HG03354 (cell line): ENCODE measurements at regions not wholly inside any gene's neighbourhood (a gene's known extent, or its start where the extent isn't known, plus 50 kb on each side); places are given as distances from the start of the nearest gene placed in this dataset.
"Not testable (repeated sequence)": the region's sequence is repeated elsewhere in the genome, so short reads cannot be mapped to it uniquely, and the experiment has no call there.

Experiments used
- ATAC-seq: cut with Tn5 transposase; IDR thresholded peaks from one replicate; pipeline ENCODE4 v1.9.1; 2021; ENCODE audit warnings: mild to moderate bottlenecking; ENCODE audit not compliant: unreplicated experiment, poor library complexity, severe bottlenecking

DNA sequence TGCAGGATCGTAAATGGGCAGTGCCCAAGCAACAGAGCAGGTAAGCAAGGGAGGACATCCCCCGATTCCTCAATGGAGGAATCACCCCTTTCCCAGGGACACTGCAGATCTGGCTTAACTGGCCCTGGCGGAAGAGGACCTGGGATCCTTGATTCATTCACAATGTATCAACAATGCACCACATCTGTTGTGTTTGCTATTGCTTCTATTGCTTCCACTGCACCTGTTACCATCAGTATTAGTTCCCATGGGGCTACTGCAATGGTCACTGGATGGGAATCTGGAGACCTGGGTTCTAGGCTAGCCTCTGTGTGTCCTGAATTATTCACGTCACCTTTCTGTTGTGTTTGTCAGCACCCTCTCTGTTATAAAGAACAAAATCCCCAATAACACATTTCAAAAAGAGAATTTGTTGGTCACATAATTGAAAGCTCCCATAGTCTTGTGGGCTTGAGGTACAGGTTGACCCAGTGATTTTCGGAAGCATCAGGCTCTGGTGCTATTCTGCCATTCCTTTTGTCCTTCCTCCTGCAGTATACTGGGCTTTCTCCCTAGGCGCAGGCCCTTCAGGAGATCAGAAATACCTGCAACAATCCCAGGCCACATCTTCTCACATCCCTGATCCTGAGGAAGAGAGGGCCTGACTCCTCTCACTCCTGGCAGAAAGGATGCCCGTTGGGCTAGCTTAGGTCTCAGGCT lies 193.5 kb upstream of the GLI2 start:
- no peak for ATAC-seq

DNA sequence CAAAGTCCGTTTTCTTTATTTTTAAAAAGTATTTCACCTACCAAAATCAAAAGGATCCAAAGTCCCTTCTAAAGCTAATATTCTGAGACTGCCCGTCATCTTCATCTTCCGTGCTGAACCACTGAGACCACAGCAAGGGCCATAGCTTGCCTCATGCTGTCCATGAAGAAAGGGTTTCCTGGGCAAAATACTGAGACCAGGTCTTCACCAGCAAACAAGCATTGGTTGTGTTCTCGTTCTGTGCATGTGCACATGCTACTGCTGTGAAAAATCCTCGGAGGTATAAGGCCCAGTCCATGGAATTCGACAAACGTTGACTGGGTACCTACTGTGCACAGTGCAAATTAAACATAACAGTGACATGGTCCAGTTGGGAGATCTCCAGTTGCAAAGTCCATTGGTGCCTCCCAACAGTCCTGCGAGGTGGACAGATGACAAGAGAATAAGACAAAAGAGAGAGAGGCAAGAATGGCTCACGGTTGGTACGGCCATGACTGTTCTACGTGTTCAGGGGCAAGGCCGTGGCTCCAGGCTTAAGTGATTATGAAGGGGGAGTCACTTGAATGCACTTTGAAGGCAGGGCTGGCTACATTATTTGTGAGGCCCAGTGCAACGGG lies 192.6 kb upstream of the GLI2 start:
- no peak for ATAC-seq

DNA sequence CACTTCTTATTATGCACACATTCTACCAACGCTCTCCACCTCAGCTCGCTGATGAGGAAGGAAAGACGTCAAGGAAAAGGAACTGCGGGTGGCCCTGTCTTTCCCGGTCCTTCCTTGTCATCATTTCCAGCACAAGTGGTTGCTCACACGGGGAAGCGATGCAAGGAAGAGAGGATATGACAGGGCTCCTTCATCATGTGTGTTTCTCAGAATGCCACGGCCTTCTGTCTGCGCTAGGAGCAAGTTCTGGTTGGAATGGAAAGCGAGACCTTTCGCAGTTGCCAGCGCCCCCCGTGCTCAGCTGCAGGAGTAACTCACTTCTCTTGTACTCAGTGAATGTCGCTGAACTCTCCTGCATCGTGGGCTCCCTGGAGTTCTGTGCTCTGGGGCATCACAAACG lies 191.8 kb upstream of the GLI2 start:
- no peak for ATAC-seq

DNA sequence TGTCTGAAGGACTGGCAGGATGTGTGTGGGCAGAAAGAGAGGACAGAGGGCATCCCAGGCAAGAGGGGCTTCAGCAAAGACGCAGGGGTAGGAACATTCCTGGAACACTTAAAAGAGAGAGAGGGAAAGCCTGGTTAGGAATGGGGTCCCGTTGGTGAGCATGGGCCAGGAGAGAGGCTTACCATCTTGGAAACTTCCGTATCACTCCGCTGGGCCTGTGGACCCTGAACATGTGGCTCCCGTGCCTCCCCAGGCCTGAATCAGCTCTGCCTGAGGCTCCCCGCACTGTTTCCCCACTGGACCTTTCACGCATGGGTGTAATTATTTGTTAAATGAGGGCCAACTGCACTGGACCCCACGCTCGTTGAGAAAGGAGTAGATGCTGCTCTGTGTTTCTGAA lies 191.1 kb upstream of the GLI2 start:
- ATAC-seq = no peak

DNA sequence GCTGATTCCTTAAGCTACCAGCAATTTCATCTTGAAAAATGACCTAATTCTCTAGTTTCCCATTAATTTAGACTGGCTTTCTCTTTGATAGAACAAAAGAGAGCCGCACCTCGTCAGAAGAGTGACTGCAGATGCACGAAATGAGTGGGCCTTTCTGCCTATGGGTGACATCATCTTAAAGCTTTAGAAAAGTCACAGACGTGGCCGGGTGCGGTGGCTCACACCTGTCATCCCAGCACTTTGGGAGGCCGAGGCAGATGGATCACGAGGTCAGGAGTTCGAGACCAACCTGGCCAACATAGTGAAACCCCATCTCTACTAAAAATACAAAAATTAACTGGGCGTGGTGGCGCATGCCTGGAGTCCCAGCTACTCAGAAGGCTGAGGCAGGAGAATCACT lies 190.7 kb upstream of the GLI2 start:
- ATAC-seq = not testable (repeated sequence)

DNA sequence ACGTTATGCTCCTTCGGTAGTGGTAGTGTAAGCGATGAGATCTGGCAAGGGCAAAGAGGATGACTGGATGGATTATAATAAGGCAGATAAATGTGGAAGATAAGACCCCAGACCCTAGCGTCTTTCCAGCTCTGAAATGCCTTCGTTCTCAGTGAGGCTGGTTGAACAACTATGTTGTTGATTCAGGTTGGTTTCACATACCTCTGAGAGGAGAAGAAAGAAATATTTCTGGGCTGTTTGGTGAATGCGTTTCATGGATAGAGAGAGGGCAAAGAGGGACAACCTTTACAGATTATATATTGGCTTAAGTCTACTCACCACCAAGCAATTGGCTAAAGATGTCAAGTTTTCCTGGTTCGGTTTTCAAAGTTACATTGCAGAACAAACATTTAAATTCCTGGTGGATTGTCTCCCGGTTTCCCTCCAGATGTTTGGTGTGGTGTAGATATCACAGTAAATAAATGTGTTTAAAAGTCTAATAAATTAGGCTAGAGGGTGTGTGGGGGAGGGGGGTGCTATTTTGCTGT lies 190.1 kb upstream of the GLI2 start:
- ATAC-seq = no peak

DNA sequence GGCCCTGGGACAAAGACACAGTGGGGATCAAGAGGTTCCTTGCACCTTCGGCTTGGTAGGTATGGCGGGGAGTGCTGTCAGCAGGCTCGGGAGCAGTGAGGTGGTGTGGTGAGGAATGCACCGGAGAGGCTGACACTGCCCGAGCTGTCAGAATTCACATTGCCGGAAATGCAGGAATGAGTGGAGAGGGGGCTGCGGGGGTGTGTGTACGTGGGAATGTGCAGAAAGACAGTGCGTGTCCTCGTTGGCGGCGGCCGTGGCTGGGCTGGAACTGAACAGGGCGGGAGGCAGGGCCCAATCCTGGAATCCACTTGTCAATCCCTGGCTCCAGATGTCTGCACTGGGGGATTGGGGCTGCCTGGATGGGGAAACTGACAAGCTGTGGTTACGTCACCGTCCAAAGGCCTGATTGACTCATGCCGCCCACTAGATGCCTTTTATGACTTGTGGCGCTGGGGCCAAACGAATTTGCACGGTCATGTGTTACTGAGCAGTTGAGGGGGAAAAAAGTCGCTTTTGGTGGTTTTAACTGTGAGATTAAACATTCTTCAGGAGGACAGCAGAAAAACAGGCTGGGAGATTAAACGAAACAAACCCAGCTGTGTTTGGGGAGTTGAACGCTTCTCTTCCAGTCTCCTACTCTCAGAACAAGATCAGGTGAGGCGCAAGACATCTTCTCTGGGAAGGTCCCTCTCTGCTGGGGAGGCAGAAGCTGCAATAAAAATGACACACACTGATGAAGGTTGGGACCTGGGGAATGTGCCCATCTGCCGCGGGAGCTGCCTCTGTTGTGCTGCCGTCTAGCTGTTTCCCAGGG lies 189.4 kb upstream of the GLI2 start:
- ATAC-seq = no peak

DNA sequence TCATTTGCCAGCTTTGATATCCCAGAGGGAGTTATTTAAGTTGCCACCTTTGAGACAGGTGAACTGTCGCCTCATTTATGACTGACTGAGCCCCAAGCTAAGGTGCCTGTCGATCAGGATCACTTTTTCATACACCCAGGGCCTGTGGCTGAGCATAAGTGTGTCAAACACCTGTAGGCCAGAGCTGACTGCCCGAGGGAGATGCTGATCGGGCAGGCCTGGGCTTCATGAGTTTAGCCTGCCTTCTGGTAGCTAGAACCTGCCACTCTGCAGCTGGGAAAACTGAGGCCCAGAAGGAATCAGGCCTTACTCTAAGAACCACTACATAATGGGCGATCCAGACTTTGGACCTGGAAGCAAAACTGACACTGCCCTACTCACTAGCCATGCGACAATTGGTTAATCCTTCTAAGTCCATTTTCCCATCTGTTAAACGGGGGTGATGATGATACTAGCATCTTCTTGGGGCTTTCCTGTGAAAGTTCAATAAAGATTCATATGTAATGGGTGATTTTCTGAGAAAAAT lies 188.7 kb upstream of the GLI2 start:
- ATAC-seq = no peak

DNA sequence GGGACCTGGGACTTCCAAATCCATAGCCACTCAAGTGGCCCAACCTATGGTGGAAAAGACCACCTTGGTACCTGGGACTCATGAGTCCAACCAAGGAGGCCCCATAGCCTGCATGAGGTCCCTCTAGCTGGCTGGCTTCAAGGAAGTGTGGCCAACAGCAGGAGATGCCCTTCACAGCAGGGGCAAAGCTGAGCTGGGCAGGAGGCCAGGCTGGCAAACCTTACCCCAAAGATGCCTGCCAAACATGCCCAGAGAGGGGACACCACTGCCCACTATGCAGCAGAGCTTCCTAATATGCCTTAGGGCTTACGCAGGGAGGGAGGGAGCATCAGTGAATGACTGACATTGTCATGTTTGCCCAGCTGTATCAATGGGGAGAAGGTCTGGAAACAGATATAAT lies 188.0 kb upstream of the GLI2 start:
- ATAC-seq = no peak

DNA sequence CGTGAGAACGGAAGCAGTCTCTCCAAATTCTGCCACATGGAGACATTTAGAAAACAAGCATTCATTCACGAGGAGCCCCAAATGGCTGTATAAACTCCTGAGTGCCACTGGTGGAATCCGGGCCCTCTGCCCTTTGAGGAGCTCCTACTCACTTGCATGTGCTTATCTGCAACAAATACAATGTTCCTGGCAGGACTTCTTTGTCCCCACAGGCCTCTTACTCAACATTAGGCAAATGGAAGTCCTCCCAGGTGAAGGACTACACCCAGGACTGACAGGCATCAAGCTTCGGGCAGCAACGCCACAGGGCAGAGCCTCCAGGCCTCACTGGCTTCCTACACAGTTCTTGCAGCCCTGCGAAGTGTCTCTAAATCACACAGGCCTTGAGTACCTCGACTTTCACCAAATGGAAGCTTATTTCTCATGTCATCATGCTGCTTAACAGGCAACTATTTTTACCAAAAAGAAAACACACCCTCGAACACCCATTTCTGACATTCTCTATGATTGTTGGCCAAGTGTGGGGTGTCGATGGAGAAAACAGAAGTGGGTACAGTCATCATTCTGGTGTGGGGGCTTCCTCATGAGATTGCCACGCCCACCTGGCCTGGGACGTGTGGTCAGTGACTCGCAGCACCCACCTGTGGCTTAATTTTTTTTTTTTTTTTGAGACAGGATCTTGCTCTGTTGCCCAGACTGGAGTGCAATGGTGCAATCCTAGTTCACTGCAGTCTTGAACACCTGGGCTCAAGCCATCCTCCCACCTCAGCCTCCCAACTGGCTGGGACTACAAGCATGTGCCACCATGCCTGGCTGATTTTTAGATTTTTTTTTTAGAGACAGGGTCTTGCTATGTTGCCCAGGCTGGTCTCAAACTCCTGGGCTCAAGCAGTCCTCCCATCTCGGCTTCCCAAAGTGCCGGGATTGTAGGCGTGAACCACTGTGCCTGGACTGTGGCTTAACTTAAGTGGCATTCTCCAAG lies 186.8 kb upstream of the GLI2 start:
- no peak for ATAC-seq

DNA sequence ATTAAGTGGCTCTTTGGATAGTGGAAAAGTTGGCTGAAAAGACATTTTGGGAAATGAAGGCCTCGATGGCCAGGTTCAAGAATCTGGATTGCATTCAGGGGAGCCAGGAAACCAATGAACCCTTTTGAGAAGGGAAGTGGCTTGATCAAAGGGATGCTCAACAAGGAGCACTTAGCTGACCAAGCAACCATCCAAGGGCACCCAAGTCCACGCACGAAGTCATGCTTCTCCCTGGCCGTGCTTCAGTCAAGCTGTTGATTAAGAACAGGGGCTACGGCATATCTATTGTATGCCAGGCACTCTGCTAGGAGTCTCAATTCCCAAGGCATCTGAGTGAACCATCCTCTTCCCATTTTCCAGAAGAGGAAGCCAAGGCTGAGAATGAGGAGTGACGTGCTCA lies 185.8 kb upstream of the GLI2 start:
- ATAC-seq = no peak

DNA sequence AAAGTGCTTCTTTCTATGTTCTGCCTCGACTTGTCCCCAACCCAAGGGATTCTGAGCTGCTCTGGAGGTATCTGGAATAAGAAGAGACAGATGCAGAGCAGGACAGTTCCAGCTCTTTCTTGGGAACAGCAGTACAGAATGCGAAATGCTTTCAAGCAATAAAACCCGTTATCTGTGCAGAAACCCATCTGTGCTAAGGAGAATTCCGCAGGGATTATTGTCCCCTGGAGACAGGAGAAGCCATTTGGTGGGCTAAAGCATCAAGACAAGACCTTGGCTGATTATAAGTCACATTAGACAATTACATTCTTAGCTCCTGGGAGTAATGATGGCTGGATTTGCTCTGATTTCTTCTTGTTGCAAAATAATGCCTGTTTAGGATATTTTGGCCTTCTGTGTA lies 185.4 kb upstream of the GLI2 start:
- no peak for ATAC-seq

DNA sequence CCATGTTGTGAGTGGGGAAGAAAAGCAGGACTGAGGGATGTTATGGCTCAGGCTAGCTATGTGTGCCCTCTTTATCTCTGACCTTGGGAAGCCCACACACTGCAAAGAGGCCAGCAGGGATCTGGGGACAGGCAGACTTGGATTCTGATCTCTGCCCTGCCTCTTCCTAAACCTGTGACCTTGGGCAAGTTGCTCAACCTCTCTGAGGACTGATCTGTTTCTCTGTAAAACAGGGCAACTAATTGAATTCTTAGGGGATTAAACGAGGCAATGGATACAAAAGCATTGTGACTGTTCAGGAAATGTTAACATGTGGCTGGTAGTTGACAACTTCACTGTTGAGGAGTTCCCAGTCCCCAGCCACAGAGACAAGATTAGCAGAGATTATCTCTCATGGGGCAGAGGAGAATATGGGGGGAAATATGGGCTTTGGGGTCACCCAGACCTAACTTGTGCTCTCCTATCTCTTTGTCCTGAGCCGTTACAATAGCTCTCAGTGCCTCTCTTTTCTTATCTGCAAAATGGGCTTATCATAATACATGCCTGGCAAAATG lies 184.7 kb upstream of the GLI2 start:
- no peak for ATAC-seq

DNA sequence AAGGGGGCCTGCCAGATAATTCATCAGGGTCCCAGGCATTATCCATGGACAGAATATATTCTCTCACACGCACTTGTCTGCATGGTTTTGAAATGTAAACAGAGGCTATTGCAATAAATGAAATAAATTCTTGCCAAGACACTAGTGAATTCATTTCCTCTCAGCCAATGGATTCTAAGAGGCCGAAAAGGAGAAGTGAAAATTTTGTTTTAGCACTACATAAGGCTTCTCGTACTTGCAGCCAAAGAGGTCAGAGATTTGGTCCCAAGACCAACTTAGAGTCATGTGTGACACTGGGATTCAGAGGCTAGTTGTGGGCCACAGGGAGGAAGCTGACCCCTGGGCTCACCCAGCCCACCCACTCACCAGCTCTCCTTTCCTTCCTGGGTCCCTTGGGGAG lies 184.1 kb upstream of the GLI2 start:
- no peak for ATAC-seq

DNA sequence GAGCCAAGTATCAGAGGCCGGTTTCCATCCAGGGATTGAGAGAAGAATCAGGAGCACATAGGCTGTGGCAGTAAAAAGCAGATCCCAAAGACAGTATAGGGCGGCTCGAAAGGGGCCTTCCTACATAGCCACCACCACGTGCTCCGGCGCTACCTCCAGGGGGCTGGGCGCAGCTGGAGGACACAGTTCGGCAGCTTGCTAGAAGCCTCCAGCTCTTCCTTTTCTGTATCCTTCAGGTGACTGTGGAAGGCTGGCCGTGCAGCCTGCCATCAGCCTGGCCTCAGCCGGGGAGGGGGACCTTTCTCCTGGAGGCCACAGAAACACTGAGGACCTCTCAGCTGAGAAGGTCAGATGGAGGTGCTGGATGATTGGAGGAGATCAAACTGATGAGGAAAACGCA lies 183.6 kb upstream of the GLI2 start:
- no peak for ATAC-seq

DNA sequence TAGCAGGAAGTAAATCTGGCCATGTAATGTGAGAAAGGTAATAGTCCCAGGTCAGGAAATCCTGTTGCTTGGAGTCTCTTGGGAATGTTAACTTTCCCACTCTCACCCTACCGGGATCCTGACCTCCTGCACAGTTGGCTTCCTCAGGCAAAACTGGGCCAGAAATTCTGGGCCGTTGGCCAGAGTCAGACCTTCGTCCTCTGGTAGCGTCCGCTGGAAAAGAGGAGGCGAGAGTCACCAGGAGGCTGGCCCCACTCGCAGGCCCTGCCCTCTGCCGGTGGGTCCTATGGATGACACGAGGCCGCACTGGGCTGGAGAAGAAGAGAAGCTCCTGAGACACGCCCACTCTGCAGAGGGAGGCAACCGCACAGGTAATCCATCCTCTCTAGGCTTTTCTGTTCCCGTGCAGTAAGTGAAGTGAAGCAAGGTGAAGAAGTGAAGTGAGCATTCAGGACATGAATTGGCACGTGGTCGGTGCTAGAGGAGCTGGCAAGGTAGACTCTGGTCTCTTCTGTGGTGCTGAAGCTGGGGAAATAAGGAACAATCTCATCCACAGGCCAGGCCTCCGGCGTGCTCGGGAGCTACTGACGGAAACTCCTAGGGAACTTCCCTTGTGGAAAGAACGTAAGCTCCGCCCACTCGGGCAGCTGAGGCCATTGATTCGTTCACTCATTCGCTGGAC lies 182.7 kb upstream of the GLI2 start:
- peak; percentile 83 for ATAC-seq

DNA sequence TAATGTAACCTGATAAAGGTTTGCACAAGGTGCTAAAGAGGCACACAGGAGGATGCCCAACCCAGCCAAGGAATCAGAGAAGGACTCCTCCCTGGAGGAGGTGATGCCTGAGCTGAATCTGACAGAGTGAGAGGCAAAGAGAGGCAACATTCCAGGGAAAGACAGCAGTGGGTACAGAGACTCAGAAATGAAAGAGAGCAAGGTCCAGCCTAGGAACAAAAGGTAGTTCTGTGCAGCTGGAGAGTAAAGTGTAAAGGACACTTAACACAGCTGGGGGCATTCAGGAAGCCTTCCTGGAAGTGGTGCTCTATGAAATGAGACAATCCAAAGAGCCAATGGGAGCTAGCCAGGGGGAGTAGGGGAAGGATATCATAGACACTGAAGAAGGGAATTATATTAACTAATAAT lies 181.0 kb upstream of the GLI2 start:
- ATAC-seq = no peak

DNA sequence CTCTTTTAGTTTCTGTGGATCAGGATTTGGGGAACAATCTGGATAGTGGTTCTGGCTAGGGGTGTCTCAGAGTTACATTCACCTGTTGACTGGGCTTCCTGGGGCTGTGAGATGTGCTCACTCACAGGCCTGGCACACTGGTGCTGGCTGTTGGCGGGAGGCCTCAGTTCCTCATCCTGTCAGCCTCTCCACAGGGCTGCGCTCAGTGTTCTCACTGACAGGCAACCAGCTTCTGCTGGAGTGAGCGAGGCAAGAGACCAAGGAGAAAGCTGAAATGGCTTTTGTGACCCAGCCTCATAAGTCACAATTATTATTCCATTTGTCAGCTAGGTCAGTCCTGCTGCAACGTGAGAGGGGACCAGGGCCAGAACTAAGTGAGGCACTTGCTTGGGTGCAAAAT lies 180.6 kb upstream of the GLI2 start:
- no peak for ATAC-seq

DNA sequence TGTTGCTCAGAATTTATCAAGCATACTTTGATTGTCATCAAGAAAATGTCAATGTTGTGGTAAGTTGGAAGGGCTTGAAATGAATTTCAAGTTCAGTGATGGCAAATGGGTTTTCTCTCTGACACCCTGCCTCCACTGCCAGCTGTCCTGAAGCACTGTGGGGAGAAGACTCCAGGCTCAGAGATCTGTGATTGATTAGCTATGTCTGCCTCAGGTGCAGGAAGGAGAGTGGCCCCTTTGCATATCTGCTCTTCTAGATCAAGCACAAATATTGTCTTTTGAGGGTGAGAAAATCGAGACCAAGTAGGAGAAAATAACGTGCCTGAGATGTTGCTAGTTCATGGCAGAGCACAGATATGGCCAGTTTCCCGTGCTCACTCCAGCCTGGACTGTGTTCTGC lies 178.8 kb upstream of the GLI2 start:
- no peak for ATAC-seq
